ENCODE measurements at regions not wholly inside any gene's neighbourhood (a gene's known extent, or its start where the extent isn't known, plus 50 kb on each side); places are given as distances from the start of the nearest gene placed in this dataset.

GRCh38 chr9:90343366-90343765 is 299.3 kb downstream of the DIRAS2 start:
- Histone ChIP-seq H4K20me1 (ENCODE audit: low read depth, low read length) (no peaks in the 10 kb centered on the region), H3K79me2 (ENCODE audit: insufficient read depth, low read length) (no peaks in the 10 kb centered on the region), H3K36me3 (ENCODE audit: low read length) (no peaks in the 10 kb centered on the region), H3K4me2 (ENCODE audit: low read depth, low read length, poor library complexity, severe bottlenecking) (no peak overlapping the region), H3K27ac (ENCODE audit: low read depth, low read length) (no peak overlapping the region), H3K9me2 (replicated peaks; ENCODE audit: insufficient read depth, low read length) (no peaks in the 10 kb centered on the region), H2AFZ (ENCODE audit: low read depth, low read length, severe bottlenecking) (no peak overlapping the region), H3F3A (ENCODE audit: insufficient read depth) (no peaks in the 10 kb centered on the region), H3K4me3 (ENCODE audit: insufficient read depth, low read length, poor library complexity, severe bottlenecking) (no peak overlapping the region), H3K9me3 (ENCODE audit: insufficient read depth, low read length) (no peaks in the 10 kb centered on the region), H3K27me3 (ENCODE audit: low read length) (no peaks in the 10 kb centered on the region), H3K9ac (ENCODE audit: low read length) (no peak overlapping the region)
- TF ChIP-seq EZH2phosphoT487 (conservative IDR thresholded peaks at IDR 0.05; ENCODE audit: low read length) (no peak), CTCF (IDR thresholded peaks at IDR 0.05; ENCODE audit: insufficient read depth, low read length, poor library complexity, severe bottlenecking) (no peak)

GRCh38 chr9:90343991-90344390 is 298.6 kb downstream of the DIRAS2 start:
- H3K36me3 ChIP-seq (ENCODE audit: low read length): no peaks in the 10 kb centered on the region
- H3K9me2 ChIP-seq (replicated peaks; ENCODE audit: insufficient read depth, low read length): no peaks in the 10 kb centered on the region
- H3K27me3 ChIP-seq (ENCODE audit: low read length): no peaks in the 10 kb centered on the region
- no peaks in the 10 kb centered on the region for H3K9me3 ChIP-seq (ENCODE audit: insufficient read depth, low read length)
- H3K4me2 ChIP-seq (ENCODE audit: low read depth, low read length, poor library complexity, severe bottlenecking): no peak overlapping the region
- no peak overlapping the region for H3K9ac ChIP-seq (ENCODE audit: low read length)
- H2AFZ ChIP-seq (ENCODE audit: low read depth, low read length, severe bottlenecking): no peak overlapping the region
- no peak overlapping the region for H3K4me3 ChIP-seq (ENCODE audit: insufficient read depth, low read length, poor library complexity, severe bottlenecking)
- H3F3A ChIP-seq (ENCODE audit: insufficient read depth): no peaks in the 10 kb centered on the region
- TF ChIP-seq CTCF (IDR thresholded peaks at IDR 0.05; ENCODE audit: insufficient read depth, low read length, poor library complexity, severe bottlenecking) (no peak), EZH2phosphoT487 (conservative IDR thresholded peaks at IDR 0.05; ENCODE audit: low read length) (no peak)
- no peaks in the 10 kb centered on the region for H3K79me2 ChIP-seq (ENCODE audit: insufficient read depth, low read length)
- no peaks in the 10 kb centered on the region for H4K20me1 ChIP-seq (ENCODE audit: low read depth, low read length)
- H3K27ac ChIP-seq (ENCODE audit: low read depth, low read length): no peak overlapping the region

- no peaks in the 10 kb centered on the region for H3K36me3 ChIP-seq (ENCODE audit: low read length)
- TF ChIP-seq CTCF (IDR thresholded peaks at IDR 0.05; ENCODE audit: insufficient read depth, low read length, poor library complexity, severe bottlenecking) (no peak), EZH2phosphoT487 (conservative IDR thresholded peaks at IDR 0.05; ENCODE audit: low read length) (no peak)
- H2AFZ ChIP-seq (ENCODE audit: low read depth, low read length, severe bottlenecking): no peak overlapping the region
- no peaks in the 10 kb centered on the region for H3K79me2 ChIP-seq (ENCODE audit: insufficient read depth, low read length)
- H3K4me3 ChIP-seq (ENCODE audit: insufficient read depth, low read length, poor library complexity, severe bottlenecking): no peak overlapping the region
- no peak overlapping the region for H3K27ac ChIP-seq (ENCODE audit: low read depth, low read length)
- no peak overlapping the region for H3K4me2 ChIP-seq (ENCODE audit: low read depth, low read length, poor library complexity, severe bottlenecking)
- no peak overlapping the region for H3K9ac ChIP-seq (ENCODE audit: low read length)
- no peaks in the 10 kb centered on the region for H4K20me1 ChIP-seq (ENCODE audit: low read depth, low read length)
- no peaks in the 10 kb centered on the region for H3K9me3 ChIP-seq (ENCODE audit: insufficient read depth, low read length)
- no peaks in the 10 kb centered on the region for H3K27me3 ChIP-seq (ENCODE audit: low read length)
- no peaks in the 10 kb centered on the region for H3F3A ChIP-seq (ENCODE audit: insufficient read depth)
- no peaks in the 10 kb centered on the region for H3K9me2 ChIP-seq (replicated peaks; ENCODE audit: insufficient read depth, low read length)
Measured at GRCh38 chr9:90365666-90366065, 277.0 kb downstream of the DIRAS2 start.

All from SU-DHL-6 (cell line).